ENCODE measurements at regions not wholly inside any gene's neighbourhood (a gene's known extent, or its start where the extent isn't known, plus 50 kb on each side); places are given as distances from the start of the nearest gene placed in this dataset.
"Not testable (repeated sequence)": the region's sequence is repeated elsewhere in the genome, so short reads cannot be mapped to it uniquely, and the experiment has no call there.

- no peak for DNase-seq
Measured at GRCh38 chr5:87115839-87116364, 151.8 kb upstream of the RASA1 start.

- no peak for DNase-seq
Measured at GRCh38 chr5:87116825-87117512, 150.7 kb upstream of the RASA1 start.

GRCh38 chr5:87119588-87119987 is 148.1 kb upstream of the RASA1 start:
- no peak for DNase-seq

GRCh38 chr5:87120518-87121303 is 147.0 kb upstream of the RASA1 start:
- no peak for DNase-seq

DNA sequence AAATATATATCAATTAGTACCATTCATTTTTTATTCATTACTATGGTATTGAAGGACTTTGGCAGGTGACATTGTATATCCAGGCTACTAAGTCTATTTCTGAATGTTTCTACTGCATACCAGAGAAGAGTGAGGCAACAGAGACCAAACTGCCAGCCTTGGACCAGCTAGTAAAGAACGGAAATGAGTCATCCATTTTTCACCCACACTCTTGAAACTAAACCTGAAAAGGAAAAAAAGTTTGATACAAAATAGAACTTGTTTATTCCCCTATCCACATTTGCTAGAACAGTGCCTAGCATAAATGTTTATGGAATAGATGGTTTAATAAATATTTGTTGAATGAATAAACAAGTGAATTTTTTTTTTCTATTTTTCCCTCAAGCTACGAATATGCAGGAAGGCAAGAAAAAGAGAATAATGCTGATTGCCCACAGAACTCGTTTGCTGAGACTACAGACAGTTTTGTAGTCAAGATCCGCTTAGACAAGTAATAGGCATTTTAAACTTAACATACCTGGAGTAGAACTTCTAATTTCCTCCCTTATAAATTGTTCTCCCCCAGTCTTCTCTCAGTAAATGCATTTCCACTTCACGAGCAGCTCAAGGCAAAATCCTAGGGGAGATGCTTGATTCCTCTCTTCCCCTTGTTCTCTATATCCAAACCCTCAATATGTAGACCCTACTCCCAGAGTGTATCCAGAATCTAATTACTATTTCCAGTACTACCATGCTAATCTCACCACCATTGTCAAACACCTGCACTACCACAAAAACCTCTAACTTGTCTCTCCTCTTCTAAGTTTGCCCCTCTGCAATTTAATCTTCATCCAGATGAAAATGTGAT is 146.2 kb upstream of the RASA1 start:
- peak; percentile 19 for DNase-seq

GRCh38 chr5:87122151-87122977 is 145.3 kb upstream of the RASA1 start:
- no peak for DNase-seq

DNA sequence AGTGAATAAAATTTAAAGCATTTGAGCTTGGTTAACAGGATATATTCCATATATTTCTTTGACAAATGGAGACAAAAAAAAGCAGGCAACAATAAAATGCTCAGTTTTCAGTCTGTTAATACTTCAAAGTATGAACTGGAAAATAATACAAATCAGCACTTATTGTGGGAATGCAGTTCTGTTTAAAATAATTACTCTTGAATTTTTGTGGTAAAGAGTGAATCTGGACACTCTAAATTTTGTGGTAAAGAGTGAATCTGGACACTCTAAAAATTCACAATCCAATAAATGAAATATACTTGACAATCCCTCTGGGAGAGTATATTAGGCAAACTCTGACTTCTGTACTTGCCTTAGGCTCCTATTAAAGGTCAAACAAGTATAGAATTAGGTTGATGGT is 141.9 kb upstream of the RASA1 start:
- DNase-seq: no peak

- DNase-seq: no peak
Measured at GRCh38 chr5:87126869-87127268, 140.8 kb upstream of the RASA1 start.

GRCh38 chr5:87127426-87127825 is 140.3 kb upstream of the RASA1 start:
- no peak for DNase-seq

GRCh38 chr5:87127956-87128687 is 139.6 kb upstream of the RASA1 start:
- no peak for DNase-seq

GRCh38 chr5:87129046-87129445 is 138.6 kb upstream of the RASA1 start:
- DNase-seq: no peak

- DNase-seq: no peak
Measured at GRCh38 chr5:87132696-87133095, 135.0 kb upstream of the RASA1 start.

GRCh38 chr5:87134513-87134912 is 133.2 kb upstream of the RASA1 start:
- not testable (repeated sequence) for DNase-seq

DNA sequence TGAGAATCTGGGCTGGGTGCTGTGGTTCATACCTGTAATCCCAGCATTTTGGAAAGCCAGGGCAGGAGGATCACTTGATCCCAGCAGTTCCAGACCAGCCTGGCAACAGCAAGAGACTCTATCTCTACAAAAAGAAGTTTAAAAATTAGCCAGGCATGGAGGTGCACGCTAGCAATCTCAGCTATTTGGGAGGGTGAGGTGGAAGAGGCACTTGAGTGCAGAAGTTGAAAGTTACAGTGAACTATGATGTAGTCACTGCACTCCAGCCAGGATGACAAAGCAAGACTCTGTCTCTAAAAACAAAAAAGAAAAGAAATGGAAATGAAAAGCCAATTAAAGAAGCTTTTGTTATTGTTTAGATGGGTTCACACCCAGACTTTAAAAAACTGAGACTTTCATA is 131.6 kb upstream of the RASA1 start:
- no peak for DNase-seq

DNA sequence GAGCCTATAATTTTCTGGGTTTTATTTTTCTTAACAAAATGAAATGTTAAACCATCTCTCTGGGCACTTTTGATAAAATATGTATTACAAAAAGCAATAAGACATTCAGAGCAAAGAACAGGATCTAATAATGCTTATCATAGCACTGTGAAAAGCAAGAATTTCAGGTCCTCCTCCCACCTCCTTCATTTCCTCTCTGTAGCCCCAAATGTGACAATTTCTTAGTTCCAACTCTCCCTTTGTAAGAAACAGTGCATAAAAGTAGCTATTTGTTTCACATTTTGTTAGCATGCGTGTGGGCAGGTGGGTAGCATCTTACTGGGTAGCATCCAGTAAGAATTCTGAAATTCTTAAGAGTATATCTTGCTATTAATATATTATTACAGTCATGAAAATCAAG is 130.9 kb upstream of the RASA1 start:
- DNase-seq: no peak

GRCh38 chr5:87137283-87137682 is 130.4 kb upstream of the RASA1 start:
- no peak for DNase-seq

GRCh38 chr5:87138091-87138805 is 129.4 kb upstream of the RASA1 start:
- DNase-seq: no peak

DNA sequence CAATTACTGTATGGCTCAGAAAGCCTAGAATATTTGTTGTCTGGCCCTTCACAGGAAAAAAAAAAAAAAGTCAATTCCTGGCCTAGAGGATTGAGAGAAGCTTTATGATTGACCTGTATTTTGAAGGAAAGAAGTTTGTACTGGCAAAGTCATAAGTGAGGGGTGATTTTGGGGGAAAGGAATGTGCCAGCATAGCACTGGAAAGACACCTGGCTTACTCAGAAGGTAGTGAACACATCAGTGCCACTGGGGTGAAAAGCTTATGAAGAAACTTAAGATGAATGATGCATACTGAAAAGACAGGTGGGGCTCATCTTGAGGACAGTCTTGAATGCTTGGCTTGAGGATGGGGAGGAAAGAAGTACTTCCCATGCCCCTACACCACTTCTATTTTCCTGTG is 127.9 kb upstream of the RASA1 start:
- DNase-seq: no peak

DNA sequence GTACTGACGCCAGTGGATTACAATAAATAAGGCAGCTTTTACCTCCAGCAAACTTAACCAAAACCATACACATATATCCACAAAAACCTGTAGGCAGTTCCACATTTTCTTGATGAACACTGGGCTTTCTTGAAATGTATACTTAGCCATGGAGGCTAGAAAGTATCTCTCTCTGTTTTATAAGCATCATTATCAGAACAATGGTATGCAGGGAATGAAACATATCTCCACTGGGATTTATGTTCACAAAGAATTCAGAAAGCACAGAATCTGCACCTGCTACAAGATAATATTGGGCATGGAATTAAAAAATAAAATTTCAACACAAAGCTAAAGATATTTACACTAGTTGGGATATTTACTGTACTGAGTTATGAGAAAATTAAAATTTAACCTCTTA is 126.1 kb upstream of the RASA1 start:
- DNase-seq: no peak

GRCh38 chr5:87145853-87146252 is 121.8 kb upstream of the RASA1 start:
- not testable (repeated sequence) for DNase-seq

GRCh38 chr5:87147441-87147840 is 120.2 kb upstream of the RASA1 start:
- no peak for DNase-seq

Data from stimulated activated naive CD4-positive, alpha-beta T cell treated with Interleukin-2 at 50 U/mL for 16 hours (primary cell).